ENCODE measurements at regions not wholly inside any gene's neighbourhood (a gene's known extent, or its start where the extent isn't known, plus 50 kb on each side); places are given as distances from the start of the nearest gene placed in this dataset.

GRCh38 chr14:98014851-98015615 is 1217.9 kb downstream of the VRK1 start:
- DNase-seq (ENCODE audit: low spot score): no peak

GRCh38 chr14:98015921-98016320 is 1218.7 kb downstream of the VRK1 start:
- DNase-seq (ENCODE audit: low spot score): no peak

GRCh38 chr14:98018628-98019027 is 1221.4 kb downstream of the VRK1 start:
- DNase-seq (ENCODE audit: low spot score): no peak

GRCh38 chr14:98022541-98023520 is 1225.6 kb downstream of the VRK1 start:
- no peak for DNase-seq (ENCODE audit: low spot score)

GRCh38 chr14:98028162-98028561 is 1231.0 kb downstream of the VRK1 start:
- DNase-seq (ENCODE audit: low spot score): no peak

- DNase-seq (ENCODE audit: low spot score): no peak
These were observed 1236.6 kb downstream of the BCL11B start for GRCh38 chr14:98035396-98035795.

- no peak for DNase-seq (ENCODE audit: low spot score)
These were observed 1234.2 kb downstream of the BCL11B start for GRCh38 chr14:98037831-98038230.

GRCh38 chr14:98056946-98057345 is 1215.1 kb downstream of the BCL11B start:
- no peak for DNase-seq (ENCODE audit: low spot score)

- no peak for DNase-seq (ENCODE audit: low spot score)
These were observed 1212.9 kb downstream of the BCL11B start for GRCh38 chr14:98059106-98059505.

- DNase-seq (ENCODE audit: low spot score): no peak
These were observed 1209.9 kb downstream of the BCL11B start for GRCh38 chr14:98062083-98062482.

GRCh38 chr14:98069712-98070171 is 1202.3 kb downstream of the BCL11B start:
- DNase-seq (ENCODE audit: low spot score): no peak

- no peak for DNase-seq (ENCODE audit: low spot score)
These were observed 1201.5 kb downstream of the BCL11B start for GRCh38 chr14:98070536-98070935.

- DNase-seq (ENCODE audit: low spot score): no peak
These were observed 1197.9 kb downstream of the BCL11B start for GRCh38 chr14:98074111-98074510.

GRCh38 chr14:98077176-98077575 is 1194.8 kb downstream of the BCL11B start:
- DNase-seq (ENCODE audit: low spot score): no peak

- DNase-seq (ENCODE audit: low spot score): no peak
These were observed 1189.2 kb downstream of the BCL11B start for GRCh38 chr14:98082833-98083232.

- DNase-seq (ENCODE audit: low spot score): no peak
These were observed 1186.2 kb downstream of the BCL11B start for GRCh38 chr14:98085751-98086150.

- no peak for DNase-seq (ENCODE audit: low spot score)
These were observed 1178.9 kb downstream of the BCL11B start for GRCh38 chr14:98093111-98093510.

- DNase-seq (ENCODE audit: low spot score): no peak
These were observed 1172.5 kb downstream of the BCL11B start for GRCh38 chr14:98099527-98099926.

GRCh38 chr14:98101323-98101722 is 1170.7 kb downstream of the BCL11B start:
- no peak for DNase-seq (ENCODE audit: low spot score)

- DNase-seq (ENCODE audit: low spot score): no peak
These were observed 1168.3 kb downstream of the BCL11B start for GRCh38 chr14:98103705-98104104.

- no peak for DNase-seq (ENCODE audit: low spot score)
These were observed 1162.7 kb downstream of the BCL11B start for GRCh38 chr14:98109326-98109725.

GRCh38 chr14:98112194-98112780 is 1159.7 kb downstream of the BCL11B start:
- no peak for DNase-seq (ENCODE audit: low spot score)

Measured in AG08396 (cell line).